Upper lobe of left lung (tissue), 4 donors: ENCODE measurements at regions not wholly inside any gene's neighbourhood (a gene's known extent, or its start where the extent isn't known, plus 50 kb on each side); places are given as distances from the start of the nearest gene placed in this dataset.

ENCODE experiments used
- CTCF ChIP-seq, 6 experiments: fragments of 450-650 bp in 4 of 6; fragments of 200-600 bp in 2 of 6; sonication (generic) in 2 of 6; IDR thresholded peaks; one replicate each; pipeline ENCODE4 v1.5.1; 2016 to 2019; ENCODE audit warnings: antibody characterized with exemption in 6 of 6
- POLR2A ChIP-seq, 4 donors: fragments of 450-650 bp; IDR thresholded peaks; one replicate each; pipeline ENCODE4 v1.5.1; 2016 to 2017; ENCODE audit warnings: antibody characterized with exemption in 4 of 4, mild to moderate bottlenecking in 2 of 4
- POLR2AphosphoS5 ChIP-seq, 2 donors: sonication (generic); formaldehyde crosslinking; IDR thresholded peaks; one replicate each; pipeline ENCODE4 v1.5.1; 2017; ENCODE audit warnings: antibody characterized with exemption in 2 of 2

- TF ChIP-seq CTCF (IDR thresholded peaks at IDR 0.05) (no peak), POLR2AphosphoS5 (IDR thresholded peaks at IDR 0.05) (no peak), POLR2A (IDR thresholded peaks at IDR 0.05) (no peak)
These were observed 476.3 kb downstream of the EPHA5 start for GRCh38 chr4:65193985-65194384.
